ENCODE measurements at regions not wholly inside any gene's neighbourhood (a gene's known extent, or its start where the extent isn't known, plus 50 kb on each side); places are given as distances from the start of the nearest gene placed in this dataset.

DNA sequence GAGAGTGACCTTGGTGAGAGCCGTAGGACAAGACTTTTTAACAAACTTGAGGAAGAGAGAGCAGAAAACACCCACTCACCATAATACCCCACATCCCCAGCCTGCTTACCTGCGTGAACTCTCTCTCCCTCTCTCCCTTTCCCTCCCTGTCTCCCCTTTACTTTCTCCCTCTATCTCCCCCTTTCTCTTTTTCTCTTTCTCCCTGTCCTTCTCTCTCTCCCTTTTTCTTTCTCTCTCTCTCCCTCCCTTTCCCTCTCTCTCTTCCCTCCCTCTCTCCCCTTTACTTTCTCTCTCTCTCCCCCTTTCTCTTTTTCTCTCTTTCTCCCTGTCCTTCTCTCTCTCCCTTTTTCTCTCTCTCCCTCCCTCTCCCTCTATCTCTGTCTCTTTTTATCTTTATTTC, 464.0 kb upstream of the AUTS2 start:
- TF ChIP-seq POLR2AphosphoS5 (IDR thresholded peaks at IDR 0.05; ENCODE audit: low read depth, low read length) (no peak), SIN3A (IDR thresholded peaks at IDR 0.05; ENCODE audit: borderline replicate concordance, insufficient read depth, low read length) (no peak), TAF1 (IDR thresholded peaks at IDR 0.05; ENCODE audit: borderline replicate concordance, insufficient read depth, low read length) (no peak)
- TF ChIP-seq, protein P1, sequence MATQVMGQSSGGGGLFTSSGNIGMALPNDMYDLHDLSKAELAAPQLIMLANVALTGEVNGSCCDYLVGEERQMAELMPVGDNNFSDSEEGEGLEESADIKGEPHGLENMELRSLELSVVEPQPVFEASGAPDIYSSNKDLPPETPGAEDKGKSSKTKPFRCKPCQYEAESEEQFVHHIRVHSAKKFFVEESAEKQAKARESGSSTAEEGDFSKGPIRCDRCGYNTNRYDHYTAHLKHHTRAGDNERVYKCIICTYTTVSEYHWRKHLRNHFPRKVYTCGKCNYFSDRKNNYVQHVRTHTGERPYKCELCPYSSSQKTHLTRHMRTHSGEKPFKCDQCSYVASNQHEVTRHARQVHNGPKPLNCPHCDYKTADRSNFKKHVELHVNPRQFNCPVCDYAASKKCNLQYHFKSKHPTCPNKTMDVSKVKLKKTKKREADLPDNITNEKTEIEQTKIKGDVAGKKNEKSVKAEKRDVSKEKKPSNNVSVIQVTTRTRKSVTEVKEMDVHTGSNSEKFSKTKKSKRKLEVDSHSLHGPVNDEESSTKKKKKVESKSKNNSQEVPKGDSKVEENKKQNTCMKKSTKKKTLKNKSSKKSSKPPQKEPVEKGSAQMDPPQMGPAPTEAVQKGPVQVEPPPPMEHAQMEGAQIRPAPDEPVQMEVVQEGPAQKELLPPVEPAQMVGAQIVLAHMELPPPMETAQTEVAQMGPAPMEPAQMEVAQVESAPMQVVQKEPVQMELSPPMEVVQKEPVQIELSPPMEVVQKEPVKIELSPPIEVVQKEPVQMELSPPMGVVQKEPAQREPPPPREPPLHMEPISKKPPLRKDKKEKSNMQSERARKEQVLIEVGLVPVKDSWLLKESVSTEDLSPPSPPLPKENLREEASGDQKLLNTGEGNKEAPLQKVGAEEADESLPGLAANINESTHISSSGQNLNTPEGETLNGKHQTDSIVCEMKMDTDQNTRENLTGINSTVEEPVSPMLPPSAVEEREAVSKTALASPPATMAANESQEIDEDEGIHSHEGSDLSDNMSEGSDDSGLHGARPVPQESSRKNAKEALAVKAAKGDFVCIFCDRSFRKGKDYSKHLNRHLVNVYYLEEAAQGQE (IDR thresholded peaks at IDR 0.05; ENCODE audit: insufficient read depth in 1 of 2, low read depth in 2 of 2, low read length in 2 of 2) = no peak

Measured in PFSK-1 (cell line).